ENCODE measurements at regions not wholly inside any gene's neighbourhood (a gene's known extent, or its start where the extent isn't known, plus 50 kb on each side); places are given as distances from the start of the nearest gene placed in this dataset.
A peak's percentile ranks its signal among the peaks of the same experiment; 100 is the strongest.

DNA sequence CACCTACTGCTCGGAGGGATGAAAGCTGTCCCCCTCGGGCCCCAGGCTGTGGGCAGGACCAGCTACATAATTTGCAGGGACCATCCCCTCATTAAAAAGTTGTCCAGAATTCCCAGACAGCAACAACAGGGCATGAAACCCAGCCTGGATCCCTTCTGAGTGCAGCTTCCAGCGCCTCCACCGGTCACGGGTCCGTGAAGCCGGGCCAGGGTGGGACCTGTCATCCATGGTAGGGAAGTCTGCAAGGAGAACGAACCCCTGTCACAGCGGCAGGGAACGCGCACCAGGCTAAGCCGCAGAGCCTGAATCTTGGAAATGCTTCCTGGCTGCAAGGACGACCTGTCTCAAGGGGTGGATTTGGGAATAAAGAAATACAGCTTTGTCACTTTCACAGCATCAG is 214.2 kb downstream of the RBFOX3 start:
- no peak overlapping the region for H3K4me3 ChIP-seq
- no peaks in the 10 kb centered on the region for H3K9me3 ChIP-seq
- no peaks in the 10 kb centered on the region for H3K4me1 ChIP-seq
- no peak for DNase-seq
- no peak overlapping the region for H3K27ac ChIP-seq
- no peak for TF ChIP-seq POLR2A (IDR thresholded peaks at IDR 0.05)
- TF ChIP-seq, protein P1, sequence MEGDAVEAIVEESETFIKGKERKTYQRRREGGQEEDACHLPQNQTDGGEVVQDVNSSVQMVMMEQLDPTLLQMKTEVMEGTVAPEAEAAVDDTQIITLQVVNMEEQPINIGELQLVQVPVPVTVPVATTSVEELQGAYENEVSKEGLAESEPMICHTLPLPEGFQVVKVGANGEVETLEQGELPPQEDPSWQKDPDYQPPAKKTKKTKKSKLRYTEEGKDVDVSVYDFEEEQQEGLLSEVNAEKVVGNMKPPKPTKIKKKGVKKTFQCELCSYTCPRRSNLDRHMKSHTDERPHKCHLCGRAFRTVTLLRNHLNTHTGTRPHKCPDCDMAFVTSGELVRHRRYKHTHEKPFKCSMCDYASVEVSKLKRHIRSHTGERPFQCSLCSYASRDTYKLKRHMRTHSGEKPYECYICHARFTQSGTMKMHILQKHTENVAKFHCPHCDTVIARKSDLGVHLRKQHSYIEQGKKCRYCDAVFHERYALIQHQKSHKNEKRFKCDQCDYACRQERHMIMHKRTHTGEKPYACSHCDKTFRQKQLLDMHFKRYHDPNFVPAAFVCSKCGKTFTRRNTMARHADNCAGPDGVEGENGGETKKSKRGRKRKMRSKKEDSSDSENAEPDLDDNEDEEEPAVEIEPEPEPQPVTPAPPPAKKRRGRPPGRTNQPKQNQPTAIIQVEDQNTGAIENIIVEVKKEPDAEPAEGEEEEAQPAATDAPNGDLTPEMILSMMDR (IDR thresholded peaks at IDR 0.05): no peak
- no peaks in the 10 kb centered on the region for H3K27me3 ChIP-seq
- H3K36me3 ChIP-seq: no peaks in the 10 kb centered on the region

DNA sequence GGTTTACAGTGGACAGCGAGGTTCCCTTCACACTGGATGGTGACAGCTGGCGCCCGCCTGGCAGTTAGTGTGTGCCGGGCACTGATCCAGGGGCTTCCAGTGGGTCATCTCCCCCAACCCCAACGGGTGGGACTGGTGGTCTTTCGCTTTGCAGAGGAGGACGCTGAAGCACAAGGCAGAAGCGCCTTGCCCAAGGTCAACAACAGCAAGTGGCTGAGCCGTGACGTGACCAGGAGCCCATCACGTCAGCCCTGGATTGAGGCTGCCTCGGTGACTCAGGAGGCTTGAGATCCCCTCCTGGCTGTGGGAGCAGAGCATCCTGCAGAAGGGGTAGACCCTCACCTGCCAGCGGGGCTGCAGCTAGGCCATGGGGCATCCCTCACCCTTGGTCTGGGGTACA is 215.3 kb downstream of the RBFOX3 start:
- Histone ChIP-seq H3K4me1 (no peaks in the 10 kb centered on the region), H3K27ac (no peak overlapping the region), H3K36me3 (no peaks in the 10 kb centered on the region), H3K9me3 (no peaks in the 10 kb centered on the region), H3K27me3 (no peaks in the 10 kb centered on the region), H3K4me3 (no peak overlapping the region)
- no peak for DNase-seq
- TF ChIP-seq, protein P1 (IDR thresholded peaks at IDR 0.05): no peak
- no peak for TF ChIP-seq POLR2A (IDR thresholded peaks at IDR 0.05)

DNA sequence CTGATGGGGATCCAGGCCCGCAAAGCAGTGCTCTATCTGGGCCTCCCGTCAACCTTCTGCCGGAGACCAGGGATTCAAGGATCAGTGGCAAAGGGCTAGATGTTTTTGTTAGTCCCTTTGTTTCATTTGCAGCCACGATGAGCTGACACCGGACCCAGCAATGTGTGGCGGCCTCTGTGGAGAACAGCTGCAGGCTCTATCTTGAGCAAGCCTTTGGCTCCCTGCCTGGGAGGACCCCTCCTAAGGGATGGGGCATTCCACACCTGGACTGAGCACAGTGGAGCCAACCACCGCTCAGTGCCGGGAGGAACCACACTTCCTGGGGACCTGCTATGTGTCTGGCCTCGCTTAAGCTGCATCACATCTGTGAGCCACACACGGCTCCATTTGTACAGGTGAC is 215.8 kb downstream of the RBFOX3 start:
- DNase-seq: no peak

DNA sequence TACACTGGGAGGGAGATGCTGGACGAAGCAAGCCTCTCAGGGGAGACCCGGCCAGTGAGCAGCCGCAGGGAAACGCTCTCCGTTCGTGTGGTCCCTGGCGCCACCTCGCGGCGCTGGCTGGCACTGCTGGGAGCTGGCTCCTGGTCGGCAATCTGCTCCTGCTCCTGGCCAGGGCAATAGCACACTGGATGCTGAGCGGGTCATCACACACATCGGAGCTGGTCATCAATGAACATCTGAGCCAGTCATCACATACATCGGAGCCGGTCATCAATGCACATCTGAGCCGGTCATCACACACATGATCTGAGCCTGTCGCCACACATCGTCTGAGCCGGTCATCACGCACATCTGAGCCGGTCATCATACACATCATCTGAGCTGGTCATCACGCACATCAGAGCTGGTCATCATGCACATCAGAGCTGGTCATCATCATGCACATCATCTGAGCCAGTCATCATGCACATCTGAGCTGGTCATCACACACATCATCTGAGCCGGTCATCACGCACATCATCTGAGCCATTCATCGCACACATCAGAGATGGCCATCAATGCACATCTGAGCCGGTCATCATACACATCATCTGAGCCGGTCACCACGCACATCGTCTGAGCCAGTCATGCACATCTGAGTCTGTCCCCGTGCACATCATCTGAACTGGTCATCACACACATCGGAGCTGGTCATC is 217.3 kb downstream of the RBFOX3 start:
- Histone ChIP-seq H3K4me1 (no peaks in the 10 kb centered on the region), H3K27me3 (no peaks in the 10 kb centered on the region), H3K9me3 (no peaks in the 10 kb centered on the region), H3K27ac (no peak overlapping the region), H3K36me3 (no peaks in the 10 kb centered on the region), H3K4me3 (no peak overlapping the region)
- peak; percentile 68 to 88 (median 88) for DNase-seq
- no peak for TF ChIP-seq POLR2A (IDR thresholded peaks at IDR 0.05)
- TF ChIP-seq, protein P1 (IDR thresholded peaks at IDR 0.05): peak; percentile 68 to 92 (median 84)

More for the DNA sequence above, 215.8 kb downstream of the RBFOX3 start:
- H3K27me3 ChIP-seq: no peaks in the 10 kb centered on the region
- no peak overlapping the region for H3K4me3 ChIP-seq
- H3K36me3 ChIP-seq: no peaks in the 10 kb centered on the region
- TF ChIP-seq POLR2A (IDR thresholded peaks at IDR 0.05): no peak
- TF ChIP-seq, protein P1 (IDR thresholded peaks at IDR 0.05): no peak
- no peaks in the 10 kb centered on the region for H3K4me1 ChIP-seq
- H3K9me3 ChIP-seq: no peaks in the 10 kb centered on the region
- no peak overlapping the region for H3K27ac ChIP-seq

DNA sequence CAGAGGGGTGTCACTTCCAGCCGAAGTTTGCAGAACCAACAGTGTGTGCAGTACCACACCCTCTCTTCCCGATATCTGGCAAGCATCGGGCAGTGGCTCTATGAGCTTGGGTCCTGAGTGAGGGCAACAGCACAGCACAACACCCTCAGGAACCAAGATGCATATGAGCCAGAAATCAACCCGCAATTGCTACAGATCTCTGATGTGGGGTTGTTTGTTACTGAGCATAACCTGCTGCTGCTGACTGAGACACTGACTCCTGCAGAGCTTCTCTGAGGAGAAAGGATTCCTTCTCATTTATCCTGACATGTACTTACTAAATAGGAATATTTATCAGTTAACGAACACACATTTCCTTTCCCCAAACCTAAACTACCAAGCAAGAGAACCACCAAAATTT is 218.3 kb downstream of the RBFOX3 start:
- Histone ChIP-seq H3K9me3 (no peaks in the 10 kb centered on the region), H3K4me1 (no peaks in the 10 kb centered on the region), H3K4me3 (no peak overlapping the region), H3K27me3 (no peaks in the 10 kb centered on the region), H3K36me3 (no peaks in the 10 kb centered on the region), H3K27ac (no peak overlapping the region)
- no peak for DNase-seq
- no peak for TF ChIP-seq POLR2A (IDR thresholded peaks at IDR 0.05)
- TF ChIP-seq, protein P1 (IDR thresholded peaks at IDR 0.05): no peak
